ENCODE measurements at regions not wholly inside any gene's neighbourhood (a gene's known extent, or its start where the extent isn't known, plus 50 kb on each side); places are given as distances from the start of the nearest gene placed in this dataset.

GRCh38 chr4:110959041-110959643 is 336.3 kb upstream of the PITX2 start:
- Histone ChIP-seq H2AFZ (ENCODE audit: low read length) (no peak overlapping the region), H3K27me3 (ENCODE audit: low read length) (no peaks in the 10 kb centered on the region), H3K27ac (ENCODE audit: low read length) (no peak overlapping the region), H3K4me2 (ENCODE audit: low read depth, low read length, poor library complexity, severe bottlenecking) (no peak overlapping the region), H3K4me1 (ENCODE audit: low read length) (no peaks in the 10 kb centered on the region; the same call in 1 of the 2 replicates), H4K20me1 (ENCODE audit: insufficient read depth, low read depth, low read length) (no peaks in the 10 kb centered on the region), H3K4me3 (ENCODE audit: low read length) (no peak overlapping the region), H3K36me3 (ENCODE audit: insufficient read depth, low read length) (no peaks in the 10 kb centered on the region), H3K79me2 (ENCODE audit: low read length) (no peaks in the 10 kb centered on the region), H3K9me2 (replicated peaks; ENCODE audit: insufficient read depth, low read length) (no peaks in the 10 kb centered on the region), H3K9me3 (ENCODE audit: low read length) (no peaks in the 10 kb centered on the region), H3K9ac (ENCODE audit: low read length) (no peak overlapping the region)
- DNase-seq = peak; percentile 49

GRCh38 chr4:110961066-110961465 is 338.2 kb upstream of the PITX2 start:
- H3K4me3 ChIP-seq (ENCODE audit: low read length) = no peak overlapping the region
- H3K79me2 ChIP-seq (ENCODE audit: low read length) = no peaks in the 10 kb centered on the region
- no peak overlapping the region for H3K4me2 ChIP-seq (ENCODE audit: low read depth, low read length, poor library complexity, severe bottlenecking)
- no peak overlapping the region for H2AFZ ChIP-seq (ENCODE audit: low read length)
- no peaks in the 10 kb centered on the region for H3K9me2 ChIP-seq (replicated peaks; ENCODE audit: insufficient read depth, low read length)
- no peak overlapping the region for H3K9ac ChIP-seq (ENCODE audit: low read length)
- no peak overlapping the region for H3K27ac ChIP-seq (ENCODE audit: low read length)
- no peaks in the 10 kb centered on the region for H3K9me3 ChIP-seq (ENCODE audit: low read length)
- H3K4me1 ChIP-seq (ENCODE audit: low read length) = no peaks in the 10 kb centered on the region
- no peak for DNase-seq
- H4K20me1 ChIP-seq (ENCODE audit: insufficient read depth, low read depth, low read length) = no peaks in the 10 kb centered on the region
- H3K27me3 ChIP-seq (ENCODE audit: low read length) = no peaks in the 10 kb centered on the region
- H3K36me3 ChIP-seq (ENCODE audit: insufficient read depth, low read length) = no peaks in the 10 kb centered on the region

GRCh38 chr4:110962616-110963015 is 339.7 kb upstream of the PITX2 start:
- no peak for DNase-seq
- no peaks in the 10 kb centered on the region for H3K4me1 ChIP-seq (ENCODE audit: low read length)
- no peak overlapping the region for H3K9ac ChIP-seq (ENCODE audit: low read length)
- H3K36me3 ChIP-seq (ENCODE audit: insufficient read depth, low read length) = no peaks in the 10 kb centered on the region
- no peaks in the 10 kb centered on the region for H3K79me2 ChIP-seq (ENCODE audit: low read length)
- H3K27ac ChIP-seq (ENCODE audit: low read length) = no peak overlapping the region
- H3K4me3 ChIP-seq (ENCODE audit: low read length) = no peak overlapping the region
- no peaks in the 10 kb centered on the region for H3K27me3 ChIP-seq (ENCODE audit: low read length)
- H3K4me2 ChIP-seq (ENCODE audit: low read depth, low read length, poor library complexity, severe bottlenecking) = no peak overlapping the region
- no peak overlapping the region for H2AFZ ChIP-seq (ENCODE audit: low read length)
- H3K9me3 ChIP-seq (ENCODE audit: low read length) = no peaks in the 10 kb centered on the region
- no peaks in the 10 kb centered on the region for H4K20me1 ChIP-seq (ENCODE audit: insufficient read depth, low read depth, low read length)
- H3K9me2 ChIP-seq (replicated peaks; ENCODE audit: insufficient read depth, low read length) = no peaks in the 10 kb centered on the region

- H3K27me3 ChIP-seq (ENCODE audit: low read length) = no peaks in the 10 kb centered on the region
- no peak overlapping the region for H2AFZ ChIP-seq (ENCODE audit: low read length)
- H3K4me2 ChIP-seq (ENCODE audit: low read depth, low read length, poor library complexity, severe bottlenecking) = no peak overlapping the region
- no peak overlapping the region for H3K9ac ChIP-seq (ENCODE audit: low read length)
- no peaks in the 10 kb centered on the region for H3K9me2 ChIP-seq (replicated peaks; ENCODE audit: insufficient read depth, low read length)
- no peaks in the 10 kb centered on the region for H3K4me1 ChIP-seq (ENCODE audit: low read length)
- no peak overlapping the region for H3K27ac ChIP-seq (ENCODE audit: low read length)
- no peaks in the 10 kb centered on the region for H3K79me2 ChIP-seq (ENCODE audit: low read length)
- no peak overlapping the region for H3K4me3 ChIP-seq (ENCODE audit: low read length)
- no peaks in the 10 kb centered on the region for H3K36me3 ChIP-seq (ENCODE audit: insufficient read depth, low read length)
- no peaks in the 10 kb centered on the region for H3K9me3 ChIP-seq (ENCODE audit: low read length)
- no peaks in the 10 kb centered on the region for H4K20me1 ChIP-seq (ENCODE audit: insufficient read depth, low read depth, low read length)
- no peak for DNase-seq
Observed at GRCh38 chr4:110963662-110964280, 340.9 kb upstream of the PITX2 start.

- H3K27ac ChIP-seq (ENCODE audit: low read length) = no peak overlapping the region
- no peaks in the 10 kb centered on the region for H3K4me1 ChIP-seq (ENCODE audit: low read length)
- no peaks in the 10 kb centered on the region for H3K9me3 ChIP-seq (ENCODE audit: low read length)
- H2AFZ ChIP-seq (ENCODE audit: low read length) = no peak overlapping the region
- no peak for DNase-seq
- no peak overlapping the region for H3K9ac ChIP-seq (ENCODE audit: low read length)
- H4K20me1 ChIP-seq (ENCODE audit: insufficient read depth, low read depth, low read length) = no peaks in the 10 kb centered on the region
- H3K79me2 ChIP-seq (ENCODE audit: low read length) = no peaks in the 10 kb centered on the region
- H3K4me3 ChIP-seq (ENCODE audit: low read length) = no peak overlapping the region
- H3K9me2 ChIP-seq (replicated peaks; ENCODE audit: insufficient read depth, low read length) = no peaks in the 10 kb centered on the region
- H3K27me3 ChIP-seq (ENCODE audit: low read length) = no peaks in the 10 kb centered on the region
- no peaks in the 10 kb centered on the region for H3K36me3 ChIP-seq (ENCODE audit: insufficient read depth, low read length)
- H3K4me2 ChIP-seq (ENCODE audit: low read depth, low read length, poor library complexity, severe bottlenecking) = no peak overlapping the region
Observed at GRCh38 chr4:110967936-110968335, 345.1 kb upstream of the PITX2 start.

GRCh38 chr4:110970642-110971041 is 347.8 kb upstream of the PITX2 start:
- Histone ChIP-seq H3K4me1 (ENCODE audit: low read length) (no peaks in the 10 kb centered on the region), H3K9ac (ENCODE audit: low read length) (no peak overlapping the region), H3K9me2 (replicated peaks; ENCODE audit: insufficient read depth, low read length) (no peaks in the 10 kb centered on the region), H3K9me3 (ENCODE audit: low read length) (no peaks in the 10 kb centered on the region), H3K27me3 (ENCODE audit: low read length) (no peaks in the 10 kb centered on the region), H3K36me3 (ENCODE audit: insufficient read depth, low read length) (no peaks in the 10 kb centered on the region), H3K4me2 (ENCODE audit: low read depth, low read length, poor library complexity, severe bottlenecking) (no peak overlapping the region), H3K27ac (ENCODE audit: low read length) (no peak overlapping the region), H3K4me3 (ENCODE audit: low read length) (no peak overlapping the region), H4K20me1 (ENCODE audit: insufficient read depth, low read depth, low read length) (no peaks in the 10 kb centered on the region), H3K79me2 (ENCODE audit: low read length) (no peaks in the 10 kb centered on the region), H2AFZ (ENCODE audit: low read length) (no peak overlapping the region)
- DNase-seq = peak; percentile 87

GRCh38 chr4:110975338-110975737 is 352.5 kb upstream of the PITX2 start:
- Histone ChIP-seq H3K9me2 (replicated peaks; ENCODE audit: insufficient read depth, low read length) (no peaks in the 10 kb centered on the region), H4K20me1 (ENCODE audit: insufficient read depth, low read depth, low read length) (no peaks in the 10 kb centered on the region), H3K4me3 (ENCODE audit: low read length) (no peak overlapping the region), H3K4me1 (ENCODE audit: low read length) (no peaks in the 10 kb centered on the region), H3K27ac (ENCODE audit: low read length) (no peak overlapping the region), H3K36me3 (ENCODE audit: insufficient read depth, low read length) (no peaks in the 10 kb centered on the region), H3K9ac (ENCODE audit: low read length) (no peak overlapping the region), H3K27me3 (ENCODE audit: low read length) (no peaks in the 10 kb centered on the region), H3K9me3 (ENCODE audit: low read length) (no peaks in the 10 kb centered on the region), H2AFZ (ENCODE audit: low read length) (no peak overlapping the region), H3K4me2 (ENCODE audit: low read depth, low read length, poor library complexity, severe bottlenecking) (no peak overlapping the region), H3K79me2 (ENCODE audit: low read length) (no peaks in the 10 kb centered on the region)
- DNase-seq = no peak

- no peaks in the 10 kb centered on the region for H3K9me2 ChIP-seq (replicated peaks; ENCODE audit: insufficient read depth, low read length)
- no peak overlapping the region for H2AFZ ChIP-seq (ENCODE audit: low read length)
- H3K4me1 ChIP-seq (ENCODE audit: low read length) = no peaks in the 10 kb centered on the region
- H3K4me3 ChIP-seq (ENCODE audit: low read length) = no peak overlapping the region
- no peaks in the 10 kb centered on the region for H3K79me2 ChIP-seq (ENCODE audit: low read length)
- H3K27me3 ChIP-seq (ENCODE audit: low read length) = no peaks in the 10 kb centered on the region
- H4K20me1 ChIP-seq (ENCODE audit: insufficient read depth, low read depth, low read length) = no peaks in the 10 kb centered on the region
- no peak for DNase-seq
- no peak overlapping the region for H3K9ac ChIP-seq (ENCODE audit: low read length)
- H3K9me3 ChIP-seq (ENCODE audit: low read length) = no peaks in the 10 kb centered on the region
- no peak overlapping the region for H3K27ac ChIP-seq (ENCODE audit: low read length)
- H3K36me3 ChIP-seq (ENCODE audit: insufficient read depth, low read length) = no peaks in the 10 kb centered on the region
- no peak overlapping the region for H3K4me2 ChIP-seq (ENCODE audit: low read depth, low read length, poor library complexity, severe bottlenecking)
Observed at GRCh38 chr4:110977554-110977953, 354.7 kb upstream of the PITX2 start.

All from Karpas-422 (cell line).